SK-N-MC (cell line): ENCODE measurements at regions not wholly inside any gene's neighbourhood (a gene's known extent, or its start where the extent isn't known, plus 50 kb on each side); places are given as distances from the start of the nearest gene placed in this dataset.
A peak's percentile ranks its signal among the peaks of the same experiment; 100 is the strongest.

Experiments used
- DNase-seq: peaks from one replicate; pipeline ENCODE4 v3.0.0-alpha.2; 2011; ENCODE audit warnings: low read depth, low spot score
- H3K27ac ChIP-seq: fragments of 200-600 bp; sonication (generic); 2 replicates; pipeline ENCODE4 v1.5.1; 2016; ENCODE audit warnings: mixed run types
- H3K36me3 ChIP-seq: fragments of 200-600 bp; sonication (generic); 2 replicates; pipeline ENCODE4 v1.6.1; 2017; ENCODE audit warnings: antibody characterized with exemption, low read length, mixed read lengths; ENCODE audit not compliant: insufficient read depth
- H3K4me3 ChIP-seq: fragments of 200-600 bp; sonication (generic); 2 replicates; pipeline ENCODE4 v1.5.1; 2016
- H3K9ac ChIP-seq: fragments of 200-600 bp; sonication (generic); 2 replicates; pipeline ENCODE4 v1.8.0; 2017; ENCODE audit warnings: mixed run types, mixed read lengths; ENCODE audit not compliant: insufficient read length
- H3K9me3 ChIP-seq: fragments of 200-600 bp; sonication (generic); 2 replicates; pipeline ENCODE4 v1.6.1; 2017; ENCODE audit warnings: low read depth, mild to moderate bottlenecking, antibody characterized with exemption, low read length, moderate library complexity, mixed read lengths
- EZH2 ChIP-seq: fragments of 200-600 bp; sonication (generic); IDR thresholded peaks from one replicate; pipeline ENCODE4 v1.6.1; 2017; ENCODE audit warnings: antibody characterized with exemption
- FOXP2 ChIP-seq: optimal IDR thresholded peaks from 2 replicates; pipeline ENCODE3; 2011; ENCODE audit warnings: mild to moderate bottlenecking, moderate library complexity; ENCODE audit not compliant: insufficient read depth; ENCODE audit errors: extremely low read length, control extremely low read depth
- POLR2AphosphoS5 ChIP-seq: IDR thresholded peaks from 2 replicates; pipeline ENCODE4 v1.6.1; 2012; ENCODE audit warnings: mild to moderate bottlenecking, low read depth, low read length, borderline replicate concordance

- no peak for DNase-seq
- Histone ChIP-seq H3K9ac (no peak overlapping the region), H3K4me3 (no peak overlapping the region), H3K27ac (no peak overlapping the region), H3K36me3 (no peaks in the 10 kb centered on the region), H3K9me3 (no peaks in the 10 kb centered on the region)
- TF ChIP-seq FOXP2 (no peak), POLR2AphosphoS5 (no peak)
These were observed 231.6 kb upstream of the TNC start for GRCh38 chr9:115349542-115349941.

- Histone ChIP-seq H3K9me3 (no peaks in the 10 kb centered on the region), H3K36me3 (no peaks in the 10 kb centered on the region), H3K4me3 (no peak overlapping the region), H3K9ac (no peak overlapping the region), H3K27ac (no peak overlapping the region)
- no peak for DNase-seq
- TF ChIP-seq FOXP2 (no peak), POLR2AphosphoS5 (no peak), EZH2 (no peak)
These were observed 232.6 kb upstream of the TNC start for GRCh38 chr9:115350548-115350947.

GRCh38 chr9:115353681-115354080 is 235.7 kb upstream of the TNC start:
- Histone ChIP-seq H3K4me3 (peak overlapping the region; percentile 45), H3K9ac (no peak overlapping the region), H3K36me3 (no peaks in the 10 kb centered on the region), H3K9me3 (no peaks in the 10 kb centered on the region), H3K27ac (no peak overlapping the region)
- DNase-seq = no peak
- TF ChIP-seq EZH2 = no peak
- TF ChIP-seq POLR2AphosphoS5 = no peak
- TF ChIP-seq FOXP2 = no peak

- no peak for TF ChIP-seq EZH2
- TF ChIP-seq FOXP2 = no peak
- no peak for TF ChIP-seq POLR2AphosphoS5
- Histone ChIP-seq H3K36me3 (no peaks in the 10 kb centered on the region), H3K4me3 (no peak overlapping the region), H3K9ac (no peak overlapping the region), H3K9me3 (no peaks in the 10 kb centered on the region), H3K27ac (no peak overlapping the region)
- no peak for DNase-seq
These were observed 239.9 kb upstream of the TNC start for GRCh38 chr9:115357821-115358220.

- H3K27ac ChIP-seq = no peak overlapping the region
- no peaks in the 10 kb centered on the region for H3K36me3 ChIP-seq
- H3K9ac ChIP-seq = no peak overlapping the region
- TF ChIP-seq FOXP2 = no peak
- no peak for TF ChIP-seq POLR2AphosphoS5
- no peak for TF ChIP-seq EZH2
- no peak for DNase-seq
- H3K4me3 ChIP-seq = no peak overlapping the region
- no peaks in the 10 kb centered on the region for H3K9me3 ChIP-seq
These were observed 241.2 kb upstream of the TNC start for GRCh38 chr9:115359017-115359780.

- Histone ChIP-seq H3K36me3 (no peaks in the 10 kb centered on the region), H3K9ac (no peak overlapping the region), H3K9me3 (no peaks in the 10 kb centered on the region), H3K27ac (no peak overlapping the region), H3K4me3 (no peak overlapping the region)
- TF ChIP-seq FOXP2 = no peak
- DNase-seq = no peak
These were observed 242.2 kb upstream of the TNC start for GRCh38 chr9:115360122-115360521.

- Histone ChIP-seq H3K4me3 (no peak overlapping the region), H3K36me3 (no peaks in the 10 kb centered on the region), H3K9me3 (no peaks in the 10 kb centered on the region), H3K27ac (no peak overlapping the region), H3K9ac (no peak overlapping the region)
- DNase-seq = no peak
- TF ChIP-seq FOXP2 (no peak), POLR2AphosphoS5 (no peak), EZH2 (no peak)
These were observed 244.1 kb upstream of the TNC start for GRCh38 chr9:115362101-115362500.

- no peaks in the 10 kb centered on the region for H3K9me3 ChIP-seq
- H3K27ac ChIP-seq = no peak overlapping the region
- no peaks in the 10 kb centered on the region for H3K36me3 ChIP-seq
- H3K4me3 ChIP-seq = no peak overlapping the region
- no peak for DNase-seq
- no peak overlapping the region for H3K9ac ChIP-seq
- TF ChIP-seq POLR2AphosphoS5 = no peak
- TF ChIP-seq FOXP2 = no peak
- TF ChIP-seq EZH2 = no peak
These were observed 244.7 kb upstream of the TNC start for GRCh38 chr9:115362640-115363039.

- H3K4me3 ChIP-seq = no peak overlapping the region
- H3K9me3 ChIP-seq = no peaks in the 10 kb centered on the region
- no peaks in the 10 kb centered on the region for H3K36me3 ChIP-seq
- H3K27ac ChIP-seq = no peak overlapping the region
- TF ChIP-seq FOXP2 (no peak), EZH2 (no peak), POLR2AphosphoS5 (no peak)
- H3K9ac ChIP-seq = no peak overlapping the region
- DNase-seq = no peak
These were observed 247.0 kb upstream of the TNC start for GRCh38 chr9:115364991-115365390.
